Mucosa of descending colon (tissue), 3 donors: ENCODE measurements at regions not wholly inside any gene's neighbourhood (a gene's known extent, or its start where the extent isn't known, plus 50 kb on each side); places are given as distances from the start of the nearest gene placed in this dataset.
A peak's percentile ranks its signal among the peaks of the same experiment; 100 is the strongest.

ENCODE experiments used
- ATAC-seq: fragments of 200-7000 bp; cut with Tn5 transposase; one replicate; pipeline ENCODE4 v1.9.1; 2020; ENCODE audit warnings: mild to moderate bottlenecking, moderate library complexity
- DNase-seq, 3 donors: peaks; one replicate each; pipeline ENCODE4 v3.0.0-alpha.2; 2020
- H3K36me3 ChIP-seq: fragments of 200-600 bp; one replicate; pipeline ENCODE4 v1.8.0; 2021; ENCODE audit warnings: low read depth, mild to moderate bottlenecking
- H3K4me1 ChIP-seq: fragments of 200-600 bp; one replicate; pipeline ENCODE4 v1.8.0; 2021; ENCODE audit warnings: low read depth, mild to moderate bottlenecking
- H3K4me3 ChIP-seq: fragments of 200-600 bp; one replicate; pipeline ENCODE4 v1.8.0; 2021; ENCODE audit warnings: mild to moderate bottlenecking
- H3K9me3 ChIP-seq: fragments of 200-600 bp; one replicate; pipeline ENCODE4 v1.8.0; 2021; ENCODE audit warnings: mild to moderate bottlenecking
- intact Hi-C, 2 donors: fragments of 100-400 bp; cut with DNase I in 1 of 2; cut with micrococcal nuclease in 1 of 2; formaldehyde crosslinking; loops; one replicate each; pipeline versions ENCODE4 v1.11.0 to v1.11.1; 2022; cut with DNase I, micrococcal nuclease
- TF ChIP-seq, protein P1 (sequence below): fragments of 200-600 bp; IDR thresholded peaks from one replicate; pipeline ENCODE4 v1.8.0; 2022; ENCODE audit warnings: antibody characterized with exemption, mild to moderate bottlenecking
- donor health status: DM: no; HTN: no; CAD: no; lungs with moderate emphysema.
- donor health status: DM: no; HTN: no; CAD: no.
- donor health status: DM: no; HTN: yes; CAD: no.

- Histone ChIP-seq H3K36me3 (no peaks in the 10 kb centered on the region), H3K9me3 (no peaks in the 10 kb centered on the region), H3K4me3 (no peak overlapping the region), H3K4me1 (no peaks in the 10 kb centered on the region)
- ATAC-seq (no peak), DNase-seq (no peak)
- TF ChIP-seq, protein P1, sequence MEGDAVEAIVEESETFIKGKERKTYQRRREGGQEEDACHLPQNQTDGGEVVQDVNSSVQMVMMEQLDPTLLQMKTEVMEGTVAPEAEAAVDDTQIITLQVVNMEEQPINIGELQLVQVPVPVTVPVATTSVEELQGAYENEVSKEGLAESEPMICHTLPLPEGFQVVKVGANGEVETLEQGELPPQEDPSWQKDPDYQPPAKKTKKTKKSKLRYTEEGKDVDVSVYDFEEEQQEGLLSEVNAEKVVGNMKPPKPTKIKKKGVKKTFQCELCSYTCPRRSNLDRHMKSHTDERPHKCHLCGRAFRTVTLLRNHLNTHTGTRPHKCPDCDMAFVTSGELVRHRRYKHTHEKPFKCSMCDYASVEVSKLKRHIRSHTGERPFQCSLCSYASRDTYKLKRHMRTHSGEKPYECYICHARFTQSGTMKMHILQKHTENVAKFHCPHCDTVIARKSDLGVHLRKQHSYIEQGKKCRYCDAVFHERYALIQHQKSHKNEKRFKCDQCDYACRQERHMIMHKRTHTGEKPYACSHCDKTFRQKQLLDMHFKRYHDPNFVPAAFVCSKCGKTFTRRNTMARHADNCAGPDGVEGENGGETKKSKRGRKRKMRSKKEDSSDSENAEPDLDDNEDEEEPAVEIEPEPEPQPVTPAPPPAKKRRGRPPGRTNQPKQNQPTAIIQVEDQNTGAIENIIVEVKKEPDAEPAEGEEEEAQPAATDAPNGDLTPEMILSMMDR: no peak
- intact Hi-C loops: no loop called here
Measured at GRCh38 chr2:181771356-181771755, 91.0 kb upstream of the NEUROD1 start.

GRCh38 chr2:181772334-181772733 is 92.0 kb upstream of the NEUROD1 start:
- Histone ChIP-seq H3K4me1 (peaks cover under 1% of the 10 kb centered on the region), H3K9me3 (no peaks in the 10 kb centered on the region), H3K36me3 (no peaks in the 10 kb centered on the region), H3K4me3 (no peak overlapping the region)
- DNase-seq: no peak
- TF ChIP-seq, protein P1: no peak
- intact Hi-C loops: no loop called here
- ATAC-seq: no peak

DNA sequence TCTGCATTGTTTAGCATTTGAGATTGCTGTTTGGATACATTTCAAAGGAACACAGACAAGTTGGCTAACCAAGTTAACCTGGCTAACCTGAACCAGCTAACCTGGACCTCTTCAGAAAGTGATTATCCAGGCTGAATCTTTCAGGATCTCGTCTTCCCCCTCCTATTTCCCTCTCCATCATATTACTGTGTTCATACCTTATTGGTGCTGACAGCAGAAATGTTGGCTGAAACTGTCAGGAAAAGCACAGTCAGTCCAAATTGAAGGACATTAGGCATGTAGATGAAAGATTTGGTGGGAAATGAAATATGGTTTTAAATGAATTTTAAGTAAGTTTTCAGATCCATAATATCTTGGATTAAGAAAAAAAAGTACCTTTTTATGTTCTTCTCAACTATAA is 92.5 kb upstream of the NEUROD1 start:
- TF ChIP-seq, protein P1: no peak
- ATAC-seq (no peak), DNase-seq (no peak)
- intact Hi-C loops: no loop called here
- no peaks in the 10 kb centered on the region for H3K36me3 ChIP-seq
- no peak overlapping the region for H3K4me3 ChIP-seq
- no peaks in the 10 kb centered on the region for H3K9me3 ChIP-seq
- peaks cover 2% of the 10 kb centered on the region for H3K4me1 ChIP-seq

- no peaks in the 10 kb centered on the region for H3K9me3 ChIP-seq
- ATAC-seq (no peak), DNase-seq (no peak)
- TF ChIP-seq, protein P1: no peak
- H3K36me3 ChIP-seq: no peaks in the 10 kb centered on the region
- H3K4me3 ChIP-seq: no peak overlapping the region
- H3K4me1 ChIP-seq: peaks cover 7% of the 10 kb centered on the region
- intact Hi-C loops: no loop called here
Measured at GRCh38 chr2:181774685-181775084, 94.4 kb upstream of the NEUROD1 start.

DNA sequence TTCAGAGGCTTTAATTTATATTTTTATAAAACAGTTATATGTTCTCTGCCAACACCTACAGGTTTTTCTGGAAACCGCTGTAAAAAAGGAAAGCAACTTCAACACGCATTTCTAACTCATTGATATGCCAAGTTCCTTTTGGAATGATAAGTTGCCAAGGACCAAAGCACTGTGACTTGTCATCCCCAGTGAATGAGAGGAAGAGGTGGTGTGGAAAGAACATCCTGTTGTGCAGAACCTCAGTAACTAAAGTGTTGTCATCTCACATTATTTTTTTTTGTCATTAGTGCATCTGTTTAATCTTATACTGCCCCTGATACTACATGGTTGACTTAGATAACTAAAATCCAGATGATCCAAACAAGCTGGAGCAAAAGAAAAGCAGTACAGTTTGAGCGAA is 96.0 kb upstream of the NEUROD1 start:
- TF ChIP-seq, protein P1: no peak
- no peak for ATAC-seq

DNA sequence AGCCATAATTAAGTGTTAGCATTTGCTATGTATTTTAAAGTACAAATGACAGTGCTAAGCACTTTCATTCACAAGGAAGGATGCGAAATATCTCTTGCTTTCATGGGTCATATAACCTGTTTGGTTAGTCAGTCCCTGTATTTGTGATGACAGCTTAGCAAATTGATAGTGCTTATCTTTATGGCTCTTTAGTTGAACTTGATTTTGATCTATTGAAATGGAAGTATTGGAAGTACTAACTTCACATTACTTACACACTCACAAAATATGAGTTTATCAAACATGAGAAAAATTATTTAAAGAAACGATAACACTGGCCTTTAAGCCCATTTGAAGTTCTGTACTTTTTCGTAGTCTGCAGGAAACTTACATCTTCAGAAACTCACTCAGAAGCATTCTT is 97.4 kb upstream of the NEUROD1 start:
- TF ChIP-seq, protein P1: no peak
- Histone ChIP-seq H3K4me1 (peaks cover 22% of the 10 kb centered on the region), H3K36me3 (no peaks in the 10 kb centered on the region), H3K9me3 (no peaks in the 10 kb centered on the region), H3K4me3 (no peak overlapping the region)
- peak; percentile 43 for ATAC-seq
- intact Hi-C loops: no loop called here
- DNase-seq: no peak

More for the DNA sequence above, 96.0 kb upstream of the NEUROD1 start:
- Histone ChIP-seq H3K9me3 (no peaks in the 10 kb centered on the region), H3K4me3 (no peak overlapping the region), H3K36me3 (no peaks in the 10 kb centered on the region), H3K4me1 (peaks cover 22% of the 10 kb centered on the region)
- intact Hi-C loops: no loop called here
- no peak for DNase-seq
